ENCODE measurements at regions not wholly inside any gene's neighbourhood (a gene's known extent, or its start where the extent isn't known, plus 50 kb on each side); places are given as distances from the start of the nearest gene placed in this dataset.

GRCh38 chr4:147054228-147054872 is 108.7 kb upstream of the TTC29 start:
- DNase-seq (ENCODE audit: low read depth in 2 of 2), result no peak

- DNase-seq (ENCODE audit: low read depth in 2 of 2), result no peak
Measured at GRCh38 chr4:147056940-147057610, 111.4 kb upstream of the TTC29 start.

- no peak for DNase-seq (ENCODE audit: low read depth in 2 of 2)
Measured at GRCh38 chr4:147057611-147058190, 112.0 kb upstream of the TTC29 start.

- DNase-seq (ENCODE audit: low read depth in 2 of 2), result no peak
Measured at GRCh38 chr4:147059064-147059731, 113.5 kb upstream of the TTC29 start.

GRCh38 chr4:147060151-147060931 is 114.7 kb upstream of the TTC29 start:
- no peak for DNase-seq (ENCODE audit: low read depth in 2 of 2)

- no peak for DNase-seq (ENCODE audit: low read depth in 2 of 2)
Measured at GRCh38 chr4:147064856-147065255, 119.2 kb upstream of the TTC29 start.

GRCh38 chr4:147068564-147068963 is 122.9 kb upstream of the TTC29 start:
- no peak for DNase-seq (ENCODE audit: low read depth in 2 of 2)

GRCh38 chr4:147071209-147071740 is 125.6 kb upstream of the TTC29 start:
- no peak for DNase-seq (ENCODE audit: low read depth in 2 of 2)

GRCh38 chr4:147076179-147076578 is 130.5 kb upstream of the TTC29 start:
- no peak for DNase-seq (ENCODE audit: low read depth in 2 of 2)

- no peak for DNase-seq (ENCODE audit: low read depth in 2 of 2)
Measured at GRCh38 chr4:147076728-147077127, 131.1 kb upstream of the TTC29 start.

- no peak for DNase-seq (ENCODE audit: low read depth in 2 of 2)
Measured at GRCh38 chr4:147078362-147078761, 132.7 kb upstream of the TTC29 start.

- no peak for DNase-seq (ENCODE audit: low read depth in 2 of 2)
Measured at GRCh38 chr4:147078875-147079658, 133.4 kb upstream of the TTC29 start.

GRCh38 chr4:147084861-147085260 is 139.2 kb upstream of the TTC29 start:
- no peak for DNase-seq (ENCODE audit: low read depth in 2 of 2)

GRCh38 chr4:147085781-147086180 is 140.1 kb upstream of the TTC29 start:
- no peak for DNase-seq (ENCODE audit: low read depth in 2 of 2)

GRCh38 chr4:147088146-147088545 is 142.5 kb upstream of the TTC29 start:
- no peak for DNase-seq (ENCODE audit: low read depth in 2 of 2)

GRCh38 chr4:147090486-147090885 is 144.8 kb upstream of the TTC29 start:
- no peak for DNase-seq (ENCODE audit: low read depth in 2 of 2)

GRCh38 chr4:147093206-147093605 is 147.5 kb upstream of the TTC29 start:
- DNase-seq (ENCODE audit: low read depth in 2 of 2), result no peak

- DNase-seq (ENCODE audit: low read depth in 2 of 2), result no peak
Measured at GRCh38 chr4:147094238-147094637, 148.6 kb upstream of the TTC29 start.

GRCh38 chr4:147096667-147097604 is 151.3 kb upstream of the TTC29 start:
- DNase-seq (ENCODE audit: low read depth in 2 of 2), result no peak

GRCh38 chr4:147101678-147102077 is 156.0 kb upstream of the TTC29 start:
- DNase-seq (ENCODE audit: low read depth in 2 of 2), result no peak
